NCI-H2227 treated with DMSO at 0.1 percent for 48 hours (cell line): ENCODE measurements at regions not wholly inside any gene's neighbourhood (a gene's known extent, or its start where the extent isn't known, plus 50 kb on each side); places are given as distances from the start of the nearest gene placed in this dataset.
A peak's percentile ranks its signal among the peaks of the same experiment; 100 is the strongest.

Experiments used
- DNase-seq: peaks from one replicate; lab custom pipeline; 2025; lab: John Stamatoyannopoulos, UW

DNA sequence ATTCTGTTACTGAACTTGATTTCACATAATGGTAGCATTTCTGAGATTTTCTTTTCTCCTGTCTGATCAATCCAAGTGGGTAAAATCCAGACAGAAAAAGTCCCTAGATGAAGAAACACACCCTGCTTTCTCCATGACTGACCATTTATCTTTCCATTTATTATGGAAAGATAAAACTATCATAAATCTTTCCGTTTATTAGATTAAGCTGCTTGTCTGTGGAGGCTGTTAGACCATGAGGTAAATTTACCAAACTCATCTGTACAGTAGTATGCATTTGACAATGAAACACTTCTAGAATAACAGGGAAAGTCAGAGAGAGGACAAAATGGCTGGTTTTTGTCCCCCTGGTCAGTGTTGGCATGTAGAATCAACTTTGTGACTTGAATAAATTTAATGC, 491.2 kb upstream of the SEMA6A start:
- DNase-seq, result no peak

DNA sequence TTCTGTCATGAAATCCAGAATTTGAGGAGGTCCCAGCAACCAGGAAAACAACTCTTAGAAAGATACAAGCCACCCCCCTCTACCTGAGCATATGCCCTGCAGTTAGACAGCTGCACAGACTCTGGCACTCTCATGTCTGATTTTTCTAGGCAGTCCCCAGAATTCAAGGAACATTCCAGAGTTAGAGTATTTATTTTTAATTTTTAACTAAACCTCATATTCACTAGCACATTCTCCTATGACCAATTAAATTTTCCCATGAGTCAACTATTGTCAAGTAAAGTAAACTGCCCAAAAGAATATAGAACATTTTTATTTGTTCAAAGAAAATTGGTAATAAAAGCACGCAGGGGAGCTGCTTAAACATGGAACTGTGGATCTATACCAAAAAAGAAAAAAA, 490.5 kb upstream of the SEMA6A start:
- no peak for DNase-seq

DNA sequence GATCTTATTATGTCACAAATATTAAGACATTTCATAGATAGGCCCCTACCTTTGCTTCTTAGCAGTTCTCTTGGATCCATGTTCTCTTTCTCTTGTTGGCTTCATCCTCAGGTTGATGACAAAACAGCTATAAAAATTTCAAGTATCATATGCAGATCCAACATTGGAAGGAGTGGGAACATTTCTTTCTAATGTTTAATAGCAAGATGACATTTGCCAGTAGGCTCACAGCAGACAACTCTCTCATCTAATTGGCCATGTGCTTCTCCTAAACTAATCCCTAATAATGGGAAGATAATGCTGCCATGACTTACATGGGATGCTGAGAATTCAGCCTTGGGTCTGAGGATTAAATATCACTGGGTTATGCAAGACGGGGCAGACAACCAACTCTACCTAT, 485.5 kb upstream of the SEMA6A start:
- no peak for DNase-seq

DNA sequence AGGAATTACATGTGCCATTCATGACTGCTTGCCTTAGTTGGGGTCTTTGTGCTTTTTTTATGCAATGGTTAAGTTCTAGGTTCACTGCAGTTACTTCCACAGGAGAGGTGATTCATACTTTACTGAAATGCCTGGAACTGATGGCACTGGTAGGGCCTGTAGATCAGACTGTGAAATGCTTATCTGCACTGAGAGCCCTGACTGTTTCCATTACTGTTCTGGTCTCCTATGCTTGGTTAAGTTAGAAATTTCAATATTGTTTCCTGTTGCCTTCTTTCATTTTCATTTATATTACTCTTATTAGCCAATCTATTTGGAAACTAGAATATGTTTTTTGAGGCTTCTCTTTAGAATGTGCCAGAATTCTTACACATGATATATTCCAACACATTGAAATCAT, 484.1 kb upstream of the SEMA6A start:
- no peak for DNase-seq

DNA sequence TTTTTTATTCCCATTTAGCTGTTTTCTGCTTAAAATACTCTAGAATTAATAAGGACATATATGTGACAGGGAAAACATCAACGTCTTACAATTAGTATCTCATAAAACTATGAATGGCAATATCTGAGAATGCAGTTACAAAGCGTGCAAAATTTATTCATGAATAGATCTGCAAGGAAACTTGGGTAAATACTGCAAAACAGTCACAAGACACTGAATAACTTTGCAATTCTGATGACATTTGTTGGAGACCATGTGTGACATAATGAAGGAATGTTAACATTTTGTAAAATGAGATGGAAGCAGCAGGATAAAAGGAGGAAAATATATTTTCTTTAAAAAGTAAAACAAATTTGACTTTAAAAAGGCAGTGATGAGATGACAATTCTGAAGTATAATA, 480.9 kb upstream of the SEMA6A start:
- DNase-seq, result no peak

DNA sequence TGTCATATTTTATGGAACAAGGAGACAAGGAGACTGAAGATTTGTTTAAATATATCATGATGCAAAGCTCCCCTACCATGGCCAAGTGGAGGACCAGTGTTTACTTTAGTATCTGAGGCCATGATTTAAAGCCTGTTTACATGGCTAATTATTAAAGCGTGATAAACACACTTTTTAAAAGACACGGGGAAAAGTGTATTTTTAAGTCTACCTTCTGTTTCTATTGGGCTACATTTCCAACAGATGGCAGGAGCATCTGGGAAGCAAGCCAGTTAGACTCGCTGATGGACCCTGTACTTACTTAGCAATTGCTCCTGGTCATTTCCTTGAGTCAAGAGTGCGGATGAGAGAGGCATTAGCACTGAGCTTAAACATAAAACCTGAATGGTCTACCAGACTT, 480.3 kb upstream of the SEMA6A start:
- DNase-seq, result no peak

DNA sequence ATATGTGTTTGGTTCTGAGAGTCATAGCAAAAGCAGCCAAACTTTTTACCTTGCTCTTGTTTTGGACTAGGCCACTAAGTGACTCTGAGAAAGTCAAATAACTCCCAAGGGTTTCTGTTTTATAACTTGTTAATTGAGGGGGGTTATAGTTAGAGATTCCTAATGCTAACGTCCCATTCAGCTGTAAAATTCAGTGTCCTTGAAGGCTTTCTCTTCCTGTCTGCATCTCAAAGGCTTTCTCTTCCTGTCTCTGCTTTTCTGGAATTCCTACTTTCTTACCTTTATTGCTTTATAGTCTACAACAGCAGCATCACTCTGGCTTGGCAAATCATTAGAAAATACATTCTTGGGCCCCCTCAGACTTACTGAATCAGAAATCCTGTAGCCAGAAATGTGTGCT, 479.5 kb upstream of the SEMA6A start:
- DNase-seq, result no peak

DNA sequence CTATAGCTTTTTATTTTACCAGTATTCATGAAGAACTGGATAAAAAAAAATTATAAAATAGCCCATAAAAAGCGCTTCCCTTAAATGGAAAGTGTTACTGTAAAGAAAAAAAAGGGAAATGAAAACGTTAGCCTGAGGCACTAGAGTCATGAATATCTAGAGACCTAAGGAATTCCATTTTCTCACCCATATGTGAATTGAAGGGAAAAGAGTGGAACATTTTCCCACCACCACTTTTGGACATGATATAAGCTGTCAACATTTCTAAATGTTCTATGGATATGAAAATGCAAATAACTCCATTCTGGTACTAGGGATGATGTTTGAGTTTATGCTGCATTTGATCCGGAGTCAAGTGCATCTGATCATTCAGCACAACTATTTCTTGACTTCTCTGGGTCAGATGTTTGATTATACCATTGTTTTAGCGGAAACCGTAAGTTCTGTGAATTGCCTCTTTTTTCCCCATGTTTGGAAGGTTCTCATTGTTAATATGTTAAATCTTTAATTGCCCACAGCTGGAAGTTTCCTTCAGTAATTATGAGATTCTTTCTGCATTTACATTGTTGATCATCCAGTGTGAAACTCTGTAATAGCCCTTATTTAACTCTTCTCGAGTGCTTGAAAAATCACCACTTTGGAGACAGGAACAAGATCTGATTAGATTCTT, 467.4 kb upstream of the SEMA6A start:
- no peak for DNase-seq

DNA sequence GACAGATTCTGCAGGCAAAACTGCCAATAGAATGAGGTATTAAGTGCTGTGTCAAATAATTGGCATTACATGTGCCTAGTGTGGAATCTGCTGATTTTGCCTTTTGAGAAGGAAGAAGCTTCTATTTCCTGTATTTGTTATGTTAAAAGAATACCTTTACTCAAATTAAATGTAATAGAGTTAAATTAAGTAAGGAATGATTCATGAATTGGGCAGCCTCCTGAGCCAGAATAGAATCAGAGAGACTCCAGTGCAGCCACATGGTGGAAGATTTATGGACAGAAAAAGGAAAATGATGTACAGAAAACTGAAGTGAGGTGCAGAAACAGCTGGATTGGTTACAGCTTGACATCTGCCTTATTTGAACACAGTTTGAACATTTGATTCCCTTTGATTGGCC, 464.4 kb upstream of the SEMA6A start:
- DNase-seq, result no peak

DNA sequence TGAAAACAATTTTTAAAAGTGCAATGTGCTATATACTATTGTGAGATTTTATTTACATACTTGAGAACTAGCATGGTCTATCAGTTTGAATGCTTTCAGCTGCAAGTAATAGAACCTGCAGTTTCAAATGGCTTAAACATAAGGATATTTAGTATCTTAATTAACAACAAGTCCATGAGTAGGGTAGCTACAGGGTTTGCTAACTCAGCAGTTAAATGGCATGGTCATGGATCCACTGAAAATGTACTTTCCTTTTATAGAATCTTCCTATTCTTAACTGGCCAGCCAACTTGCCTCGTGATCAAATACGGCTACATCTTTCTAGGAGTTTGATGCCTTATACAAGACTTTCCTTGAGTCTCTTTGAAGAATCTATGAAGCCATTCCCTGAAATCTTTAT, 452.8 kb upstream of the SEMA6A start:
- no peak for DNase-seq

DNA sequence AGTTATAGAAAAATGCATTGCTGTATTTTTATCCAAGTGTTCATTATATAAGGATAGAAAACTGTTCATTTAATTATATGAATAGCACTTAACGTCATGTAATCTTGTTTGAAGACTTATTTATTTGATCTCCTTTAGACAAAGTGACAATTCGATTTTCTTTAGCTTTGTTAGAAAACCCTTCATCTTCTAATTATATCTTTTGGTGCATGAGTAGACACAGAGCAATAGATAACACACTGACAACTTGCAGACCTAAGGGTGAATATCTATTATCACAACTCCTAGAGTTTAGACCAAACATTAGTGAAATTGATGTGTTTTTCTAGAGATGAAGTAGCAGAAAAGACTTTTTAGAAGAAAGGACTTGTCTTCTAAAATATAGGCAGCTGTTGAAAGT, 446.4 kb upstream of the SEMA6A start:
- DNase-seq, result peak; percentile 46

DNA sequence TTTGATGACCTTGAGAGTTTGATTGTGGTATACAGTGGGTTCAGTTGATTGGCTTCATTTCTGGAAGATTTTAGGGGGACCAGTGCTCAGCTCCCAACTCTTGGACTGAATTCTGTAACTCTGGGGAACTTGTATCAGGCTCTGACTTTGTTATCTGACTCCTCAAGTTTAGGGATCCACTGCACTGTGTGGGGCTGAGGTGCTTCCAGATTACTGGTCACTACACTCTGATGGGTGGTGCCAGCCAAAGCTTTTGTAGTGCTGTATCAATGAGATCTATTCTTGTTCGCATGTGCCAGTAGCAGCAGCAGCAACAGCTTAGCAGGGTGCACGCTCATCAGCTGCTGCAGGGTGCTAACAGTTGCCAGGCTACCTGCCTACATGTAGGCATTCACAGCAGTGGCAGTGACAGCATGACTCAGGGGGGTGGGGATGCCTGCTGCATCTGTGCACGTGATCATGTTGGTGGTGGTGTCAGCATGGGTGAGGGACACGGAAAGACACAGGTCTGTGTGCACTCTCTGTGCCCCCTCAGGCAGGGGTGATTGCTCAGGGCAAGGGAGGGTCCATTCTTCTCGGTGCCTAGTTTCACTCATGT, 438.8 kb upstream of the SEMA6A start:
- no peak for DNase-seq

DNA sequence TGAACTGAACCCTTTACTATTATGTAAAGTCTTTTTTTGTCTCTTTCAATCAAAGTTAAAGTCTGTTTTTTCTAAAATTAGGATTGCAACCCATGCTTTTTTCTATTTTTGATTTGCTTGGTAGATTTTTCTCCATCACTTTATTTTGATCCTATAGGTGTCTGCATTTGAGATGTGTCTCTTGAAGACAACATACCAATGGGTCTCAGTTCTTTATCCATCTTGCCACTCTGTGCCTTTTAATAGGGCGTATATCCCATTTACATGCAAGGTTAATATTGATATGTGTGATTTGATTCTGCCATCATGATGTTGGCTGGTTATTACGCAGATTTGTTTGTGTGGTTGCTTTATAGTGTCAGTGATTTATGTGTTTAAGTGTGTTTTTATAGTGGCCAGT, 436.0 kb upstream of the SEMA6A start:
- no peak for DNase-seq

DNA sequence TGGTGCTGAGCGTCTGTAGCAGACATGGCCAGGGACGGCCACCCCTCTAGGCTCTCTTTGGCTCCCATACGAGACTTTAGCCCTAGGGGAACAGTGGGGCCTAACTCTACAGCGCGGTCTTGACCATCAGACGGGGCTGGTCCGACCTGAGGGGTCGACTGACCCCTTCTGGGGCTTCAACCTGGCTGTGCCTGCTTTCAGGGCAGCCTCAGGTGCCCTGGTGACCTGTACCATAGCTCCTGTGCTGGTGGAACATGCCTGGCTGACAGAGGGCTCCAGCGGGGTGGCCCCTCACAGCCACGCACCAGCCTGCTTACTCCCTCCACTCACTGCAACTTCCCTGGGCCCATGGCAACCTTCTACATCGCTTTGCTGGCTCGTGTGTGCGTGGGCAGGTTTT, 423.4 kb upstream of the SEMA6A start:
- DNase-seq, result no peak

DNA sequence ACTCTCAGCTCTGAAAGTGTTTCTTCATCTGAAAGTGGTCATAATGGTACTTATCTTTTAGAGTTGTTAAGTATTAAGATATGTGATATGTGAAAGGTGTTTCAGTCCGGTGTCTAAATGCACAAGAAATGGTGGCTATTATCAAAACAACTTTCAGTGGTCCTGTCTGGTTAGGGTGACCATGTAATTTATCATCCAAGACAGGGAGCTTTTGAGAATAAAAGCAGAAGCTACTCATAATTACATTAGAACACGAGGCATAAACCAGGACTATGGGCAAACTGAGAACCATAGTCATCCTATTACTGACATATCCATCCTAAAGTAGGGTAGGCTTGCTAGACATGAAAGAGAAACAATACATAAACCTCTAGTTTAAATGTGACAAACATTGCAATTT, 418.1 kb upstream of the SEMA6A start:
- no peak for DNase-seq

DNA sequence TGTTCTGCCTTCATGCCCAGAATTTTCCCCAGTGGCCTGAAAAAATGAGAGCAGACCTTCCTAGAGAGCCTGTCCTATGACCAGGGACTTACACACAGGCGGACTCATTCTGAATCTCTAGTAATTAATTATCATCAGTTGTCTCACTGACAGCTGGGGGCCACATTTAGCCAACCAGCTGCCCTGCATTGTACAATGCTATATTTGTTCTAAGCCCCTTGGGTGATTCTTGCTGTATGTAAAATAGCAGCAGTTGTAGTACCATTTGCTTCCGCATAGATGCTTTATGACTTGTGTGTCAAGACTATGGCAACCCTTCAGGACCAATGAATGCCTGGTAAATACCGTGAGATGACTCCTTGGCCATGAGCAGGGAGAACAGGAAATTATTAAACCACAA, 415.4 kb upstream of the SEMA6A start:
- DNase-seq, result no peak

DNA sequence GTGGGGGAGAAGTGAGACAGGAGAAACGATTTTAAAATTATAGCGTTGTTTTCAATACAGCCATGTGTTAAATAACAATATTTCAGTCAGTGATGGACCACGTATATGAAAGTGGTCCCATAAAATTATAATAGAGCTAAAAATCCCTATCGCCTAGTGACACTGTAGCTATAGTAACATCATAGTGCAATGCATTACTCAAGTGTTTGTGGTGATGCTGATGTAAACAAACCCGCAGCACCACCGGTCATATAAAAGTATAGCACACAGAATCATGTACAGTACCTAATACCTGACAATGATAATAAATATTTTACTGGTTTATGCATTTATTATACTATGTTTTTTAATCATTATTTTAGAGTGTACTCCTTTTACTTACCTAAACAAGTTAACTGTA, 407.4 kb upstream of the SEMA6A start:
- DNase-seq, result no peak

DNA sequence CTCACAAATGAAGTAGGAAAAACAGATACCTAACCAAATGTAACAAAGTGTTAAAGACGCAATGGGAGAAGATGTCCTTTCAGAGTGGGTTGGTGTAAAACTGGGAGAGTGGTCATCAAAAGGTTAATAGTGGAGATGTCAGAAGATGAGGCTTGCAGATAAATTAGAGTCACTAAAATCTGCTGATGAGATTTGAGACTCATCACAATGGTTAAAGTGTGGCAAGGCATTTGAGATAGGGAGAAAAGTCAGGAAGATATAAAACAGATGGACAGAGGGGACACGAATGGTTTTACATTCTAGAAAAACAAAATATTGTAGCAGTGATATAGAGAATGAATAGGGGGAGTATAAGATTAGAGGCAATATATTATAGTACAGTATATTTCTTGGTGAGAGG, 406.0 kb upstream of the SEMA6A start:
- no peak for DNase-seq

DNA sequence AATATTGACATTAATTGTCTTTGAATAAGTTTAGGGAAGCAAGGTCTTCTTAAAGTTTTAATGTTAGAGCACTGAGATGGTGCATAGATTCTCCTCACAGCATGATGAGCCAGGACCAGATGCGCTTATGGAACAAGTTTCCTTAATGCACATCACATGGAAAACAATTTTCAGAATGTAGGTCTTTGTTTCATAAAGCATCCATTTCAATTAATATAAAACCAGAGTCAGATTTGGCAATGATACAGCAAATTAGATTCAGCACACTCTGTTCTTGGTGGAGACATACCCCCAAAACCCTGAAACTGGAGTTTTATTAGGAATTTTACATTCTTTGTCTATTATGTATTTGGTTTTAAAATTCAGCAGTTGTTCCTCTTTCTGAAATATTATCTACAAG, 402.1 kb upstream of the SEMA6A start:
- no peak for DNase-seq

DNA sequence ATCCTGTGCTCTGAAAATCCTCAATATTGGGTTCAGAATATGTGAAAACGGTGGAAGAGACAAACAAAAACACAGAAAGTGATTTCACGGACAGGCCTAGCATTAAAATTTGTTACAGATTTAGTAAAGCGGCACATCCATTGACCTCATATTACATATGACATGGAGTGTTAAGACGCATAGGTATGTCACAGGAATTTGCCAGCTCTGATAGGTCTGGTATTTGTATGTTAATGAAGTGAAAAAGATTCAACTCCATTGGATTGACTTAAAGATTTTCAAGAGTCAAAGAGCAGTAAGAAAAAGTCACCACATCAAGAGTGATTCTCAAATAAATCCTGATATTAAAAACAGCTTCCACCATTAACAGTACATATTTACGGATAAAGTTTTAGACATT, 396.5 kb upstream of the SEMA6A start:
- DNase-seq, result no peak

DNA sequence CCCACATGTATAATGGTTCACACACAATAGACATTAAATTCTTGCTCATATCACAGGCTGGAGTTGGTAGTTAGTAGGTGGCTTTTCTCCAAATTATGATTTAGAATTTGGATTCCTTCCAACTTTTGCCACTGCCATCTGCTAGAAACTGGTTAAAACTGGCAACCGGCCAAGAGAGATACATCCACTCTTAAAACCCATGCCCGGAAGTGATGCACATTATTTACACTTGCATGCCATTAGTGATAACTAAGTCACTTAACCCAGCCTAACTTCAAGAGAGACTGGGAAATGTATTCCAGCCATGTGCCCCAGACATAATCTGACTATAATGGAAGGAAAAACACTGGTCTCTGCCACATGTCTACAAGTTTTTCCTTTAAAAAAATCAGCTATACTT, 395.7 kb upstream of the SEMA6A start:
- DNase-seq, result peak; percentile 54

DNA sequence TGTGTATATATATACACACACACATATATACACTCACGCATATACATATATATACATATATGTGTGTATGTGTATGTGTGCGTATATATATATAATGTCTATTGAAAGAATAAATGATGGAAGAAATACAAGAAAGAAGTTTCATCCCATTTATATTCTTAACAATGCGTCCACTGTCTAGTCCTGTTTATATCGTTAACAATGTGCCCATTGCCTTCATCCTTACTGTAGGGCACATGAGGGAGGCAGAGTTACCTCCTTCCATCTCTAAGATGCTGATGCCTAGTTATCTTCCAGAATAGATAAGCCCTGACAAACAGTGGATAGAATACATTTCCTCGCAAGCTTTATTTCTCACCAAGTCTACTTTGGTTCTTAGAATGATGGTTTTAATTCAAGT, 389.8 kb upstream of the SEMA6A start:
- no peak for DNase-seq

DNA sequence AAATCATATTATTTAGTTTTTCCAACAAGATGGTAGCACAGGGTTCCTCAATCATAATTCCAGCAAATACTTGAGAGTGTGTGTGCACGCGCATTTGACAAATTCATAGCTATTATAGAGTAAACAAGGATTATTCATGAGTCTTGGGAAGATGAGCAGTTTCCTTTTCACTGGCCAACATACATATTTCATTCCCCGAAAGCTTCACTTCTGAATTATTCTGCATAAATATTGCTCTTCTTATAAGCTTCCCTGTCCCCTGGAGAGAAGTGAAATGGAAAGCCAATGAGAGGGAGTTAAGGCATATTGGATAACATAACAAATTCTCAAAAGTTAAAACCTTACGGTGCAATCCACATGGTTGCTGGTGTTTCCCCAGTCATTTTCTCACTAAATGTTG, 386.4 kb upstream of the SEMA6A start:
- no peak for DNase-seq

DNA sequence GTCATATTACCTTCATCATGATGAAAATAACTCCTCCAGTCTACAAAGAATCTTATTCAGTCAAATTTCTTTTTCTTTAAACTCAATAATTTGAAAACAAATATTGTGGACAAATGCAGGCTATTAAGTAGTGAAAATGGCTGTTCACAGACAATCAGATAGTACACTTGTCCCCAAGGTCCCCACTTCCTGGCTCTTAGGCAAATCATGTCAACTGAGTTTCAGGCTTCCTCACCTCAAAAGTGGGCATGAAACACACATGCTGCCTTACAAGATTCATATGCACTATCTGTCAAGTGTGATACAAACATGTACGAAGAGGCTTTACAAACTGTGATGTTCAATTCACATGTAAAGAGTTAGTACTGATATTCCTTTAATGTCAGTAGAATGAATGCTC, 385.2 kb upstream of the SEMA6A start:
- no peak for DNase-seq
